GM19023 (cell line): ENCODE measurements at regions not wholly inside any gene's neighbourhood (a gene's known extent, or its start where the extent isn't known, plus 50 kb on each side); places are given as distances from the start of the nearest gene placed in this dataset.

ENCODE experiments used
- ATAC-seq: cut with Tn5 transposase; IDR thresholded peaks from one replicate; pipeline ENCODE4 v1.9.1; 2021; ENCODE audit warnings: mild to moderate bottlenecking, moderate library complexity; ENCODE audit not compliant: unreplicated experiment

DNA sequence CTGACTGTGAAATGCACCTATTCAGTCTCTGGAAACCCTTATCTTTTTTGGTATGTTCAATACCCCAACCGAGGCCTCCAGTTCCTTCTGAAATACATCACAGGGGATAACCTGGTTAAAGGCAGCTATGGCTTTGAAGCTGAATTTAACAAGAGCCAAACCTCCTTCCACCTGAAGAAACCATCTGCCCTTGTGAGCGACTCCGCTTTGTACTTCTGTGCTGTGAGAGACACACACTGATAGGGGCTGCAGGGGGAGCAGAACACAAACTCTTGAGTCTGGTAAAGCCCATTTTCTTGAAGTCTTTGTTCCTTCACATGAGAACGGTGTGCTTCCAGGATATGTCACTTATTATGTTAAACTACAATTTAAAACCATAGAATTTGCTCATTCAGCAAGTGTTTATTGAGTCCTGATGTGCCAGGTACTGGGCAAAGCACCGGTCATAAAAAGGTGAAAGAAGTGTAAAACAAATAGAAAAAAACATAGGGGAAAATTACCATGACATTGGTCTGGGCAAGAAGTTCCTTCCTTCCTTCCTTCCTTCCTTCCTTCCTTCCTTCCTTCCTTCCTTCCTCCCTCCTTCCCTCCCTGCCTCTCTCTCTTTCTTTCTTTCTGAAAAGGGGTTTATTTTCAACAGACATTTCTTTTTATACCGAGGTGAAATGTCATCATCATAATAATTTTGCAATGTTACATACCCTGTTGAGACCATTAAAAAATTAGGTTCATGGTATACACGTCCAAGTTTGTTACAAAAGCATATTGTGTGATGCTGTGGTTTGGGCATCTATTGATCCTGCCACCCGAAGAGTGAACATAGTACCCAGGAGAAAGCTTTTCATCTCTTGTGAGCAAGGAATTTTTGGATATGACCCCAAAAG lies 50.7 kb upstream of the OR4E1 start:
- ATAC-seq: no peak

DNA sequence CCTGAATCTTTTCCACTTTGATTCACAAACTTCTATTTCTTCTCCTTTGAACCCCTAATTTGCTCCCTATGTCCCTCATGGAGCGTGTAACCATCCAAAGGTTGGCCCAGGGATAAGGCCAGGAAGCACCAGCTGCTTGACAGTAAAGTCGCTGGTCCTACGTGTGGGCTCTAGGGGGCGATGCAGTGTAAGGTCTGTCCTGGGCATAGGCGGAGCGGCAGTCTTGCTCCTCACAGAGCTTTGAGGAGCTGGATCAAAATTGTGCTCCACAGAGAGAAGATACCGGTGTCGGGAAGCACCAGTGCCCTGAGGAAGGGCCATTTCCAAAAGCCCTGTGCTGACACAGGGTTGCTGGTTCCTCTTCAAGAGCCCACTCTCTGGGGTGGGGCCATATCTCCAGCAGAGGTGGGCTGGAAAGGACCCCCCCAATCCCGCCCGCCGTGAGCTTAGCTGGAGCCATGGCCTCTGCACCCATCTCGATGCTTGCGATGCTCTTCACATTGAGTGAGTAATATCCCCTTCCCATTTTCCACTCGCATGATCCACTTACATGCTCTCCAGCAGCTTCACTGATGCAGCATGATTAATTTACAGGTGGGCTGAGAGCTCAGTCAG lies 49.9 kb upstream of the OR4E1 start:
- ATAC-seq: no peak
